ENCODE measurements at regions not wholly inside any gene's neighbourhood (a gene's known extent, or its start where the extent isn't known, plus 50 kb on each side); places are given as distances from the start of the nearest gene placed in this dataset.

GRCh38 chr9:87211669-87212068, 264.4 kb upstream of the GAS1 start:
- no peak for DNase-seq

GRCh38 chr9:87212605-87213021, 265.3 kb upstream of the GAS1 start:
- no peak for DNase-seq

- no peak for DNase-seq
Measured at GRCh38 chr9:87213948-87214347, 266.6 kb upstream of the GAS1 start.

- no peak for DNase-seq
Measured at GRCh38 chr9:87214991-87215390, 267.7 kb upstream of the GAS1 start.

- no peak for DNase-seq
Measured at GRCh38 chr9:87216036-87216435, 268.7 kb upstream of the GAS1 start.

- DNase-seq, result no peak
Measured at GRCh38 chr9:87216897-87217455, 269.7 kb upstream of the GAS1 start.

GRCh38 chr9:87223392-87224246, 274.0 kb upstream of the DAPK1 start:
- DNase-seq, result no peak

GRCh38 chr9:87226896-87227295, 270.8 kb upstream of the DAPK1 start:
- DNase-seq, result no peak

- DNase-seq, result no peak
Measured at GRCh38 chr9:87227456-87227855, 270.2 kb upstream of the DAPK1 start.

- no peak for DNase-seq
Measured at GRCh38 chr9:87229108-87229507, 268.6 kb upstream of the DAPK1 start.

GRCh38 chr9:87233431-87233830, 264.2 kb upstream of the DAPK1 start:
- DNase-seq, result no peak

- no peak for DNase-seq
Measured at GRCh38 chr9:87233899-87234455, 263.7 kb upstream of the DAPK1 start.

GRCh38 chr9:87234854-87235253, 262.8 kb upstream of the DAPK1 start:
- DNase-seq, result no peak

GRCh38 chr9:87236546-87236945, 261.1 kb upstream of the DAPK1 start:
- no peak for DNase-seq

- DNase-seq, result no peak
Measured at GRCh38 chr9:87237336-87237735, 260.3 kb upstream of the DAPK1 start.

GRCh38 chr9:87238545-87238944, 259.1 kb upstream of the DAPK1 start:
- DNase-seq, result no peak

GRCh38 chr9:87239312-87239711, 258.4 kb upstream of the DAPK1 start:
- DNase-seq, result no peak

GRCh38 chr9:87243602-87244001, 254.1 kb upstream of the DAPK1 start:
- DNase-seq, result no peak

GRCh38 chr9:87245271-87245670, 252.4 kb upstream of the DAPK1 start:
- DNase-seq, result no peak

- DNase-seq, result no peak
Measured at GRCh38 chr9:87247097-87247496, 250.6 kb upstream of the DAPK1 start.

- DNase-seq, result no peak
Measured at GRCh38 chr9:87249029-87249428, 248.6 kb upstream of the DAPK1 start.

- no peak for DNase-seq
Measured at GRCh38 chr9:87250205-87250604, 247.5 kb upstream of the DAPK1 start.

GRCh38 chr9:87255431-87256155, 242.1 kb upstream of the DAPK1 start:
- no peak for DNase-seq

- no peak for DNase-seq
Measured at GRCh38 chr9:87256973-87257372, 240.7 kb upstream of the DAPK1 start.
